ENCODE measurements at regions not wholly inside any gene's neighbourhood (a gene's known extent, or its start where the extent isn't known, plus 50 kb on each side); places are given as distances from the start of the nearest gene placed in this dataset.

GRCh38 chr10:56063642-56064041, 297.4 kb downstream of the ZWINT start:
- Histone ChIP-seq H3K27ac (ENCODE audit: low read depth in 1 of 2, low read length in 2 of 2) (no peak overlapping the region), H3K4me3 (ENCODE audit: low read length) (no peak overlapping the region), H3K4me1 (ENCODE audit: insufficient read depth, low read length) (no peaks in the 10 kb centered on the region), H3K27me3 (ENCODE audit: control insufficient read depth in 1 of 2, insufficient read depth in 2 of 2, low read length in 2 of 2) (no peaks in the 10 kb centered on the region), H3K9me3 (ENCODE audit: control insufficient read depth in 1 of 2, insufficient read depth in 1 of 2, low read length in 2 of 2) (peaks cover 0 to 8% of the 10 kb centered on the region in 2 experiments), H3K36me3 (ENCODE audit: insufficient read depth, low read length) (no peaks in the 10 kb centered on the region)
- no peak for TF ChIP-seq CTCF (IDR thresholded peaks at IDR 0.05)
- ATAC-seq (ENCODE audit: poor library complexity) (no peak), DNase-seq (no peak)
- intact Hi-C loops (cut with DNase I, micrococcal nuclease) = no loop called here
- H3K9me3 Mint-ChIP-seq = peaks cover 7% of the 10 kb centered on the region
- H3K4me3 Mint-ChIP-seq = no peak overlapping the region
- no peaks in the 10 kb centered on the region for H3K4me1 Mint-ChIP-seq (ENCODE audit: low read depth)
- no peaks in the 10 kb centered on the region for H3K36me3 Mint-ChIP-seq (ENCODE audit: low read depth)
- POLR2A ChIA-PET = no interaction called here
- CTCF ChIA-PET = no interaction called here
- no peaks in the 10 kb centered on the region for H3K27me3 Mint-ChIP-seq
- no peak overlapping the region for H3K27ac Mint-ChIP-seq

DNA sequence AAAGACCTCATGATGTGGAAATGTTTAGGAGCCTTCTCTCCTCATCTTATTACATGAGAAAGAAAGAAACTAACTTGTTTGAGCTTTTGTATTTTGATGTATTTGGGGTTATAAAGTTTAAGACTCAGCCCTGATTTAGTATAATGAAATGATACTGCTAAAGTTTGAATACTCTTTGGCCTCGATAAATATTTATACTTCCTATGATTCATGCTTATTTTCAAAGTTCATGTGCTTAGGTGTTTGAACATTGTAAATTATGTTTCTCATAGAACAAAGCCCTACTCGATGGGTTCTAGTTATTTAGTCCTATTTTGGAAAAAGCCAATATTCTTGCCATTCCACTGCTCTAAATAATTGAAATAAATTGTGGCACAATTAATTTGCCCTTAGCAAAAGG, 303.2 kb downstream of the ZWINT start:
- H3K36me3 ChIP-seq (ENCODE audit: insufficient read depth, low read length) = no peaks in the 10 kb centered on the region
- TF ChIP-seq CTCF (IDR thresholded peaks at IDR 0.05) = no peak
- H3K4me1 Mint-ChIP-seq (ENCODE audit: low read depth) = no peaks in the 10 kb centered on the region
- H3K4me3 Mint-ChIP-seq = no peak overlapping the region
- no peaks in the 10 kb centered on the region for H3K4me1 ChIP-seq (ENCODE audit: insufficient read depth, low read length)
- no peak overlapping the region for H3K27ac Mint-ChIP-seq
- no peaks in the 10 kb centered on the region for H3K27me3 ChIP-seq (ENCODE audit: control insufficient read depth in 1 of 2, insufficient read depth in 2 of 2, low read length in 2 of 2)
- DNase-seq = no peak
- H3K36me3 Mint-ChIP-seq (ENCODE audit: low read depth) = no peaks in the 10 kb centered on the region
- no peak for ATAC-seq (ENCODE audit: poor library complexity)
- peaks cover 0 to 6% of the 10 kb centered on the region in 2 experiments for H3K9me3 ChIP-seq (ENCODE audit: control insufficient read depth in 1 of 2, insufficient read depth in 1 of 2, low read length in 2 of 2)
- peaks cover 3% of the 10 kb centered on the region for H3K9me3 Mint-ChIP-seq
- no peak overlapping the region for H3K27ac ChIP-seq (ENCODE audit: low read depth in 1 of 2, low read length in 2 of 2)
- no peak overlapping the region for H3K4me3 ChIP-seq (ENCODE audit: low read length)
- ChIA-PET CTCF (no interaction called here), POLR2A (no interaction called here)
- H3K27me3 Mint-ChIP-seq = no peaks in the 10 kb centered on the region
- intact Hi-C loops (cut with DNase I, micrococcal nuclease) = no loop called here

- H3K27me3 Mint-ChIP-seq = no peaks in the 10 kb centered on the region
- DNase-seq (no peak), ATAC-seq (ENCODE audit: poor library complexity) (no peak)
- Histone ChIP-seq H3K27me3 (ENCODE audit: control insufficient read depth in 1 of 2, insufficient read depth in 2 of 2, low read length in 2 of 2) (no peaks in the 10 kb centered on the region), H3K4me1 (ENCODE audit: insufficient read depth, low read length) (no peaks in the 10 kb centered on the region), H3K27ac (ENCODE audit: low read depth in 1 of 2, low read length in 2 of 2) (no peak overlapping the region), H3K4me3 (ENCODE audit: low read length) (no peak overlapping the region), H3K9me3 (ENCODE audit: control insufficient read depth in 1 of 2, insufficient read depth in 1 of 2, low read length in 2 of 2) (no peaks in the 10 kb centered on the region), H3K36me3 (ENCODE audit: insufficient read depth, low read length) (no peaks in the 10 kb centered on the region)
- POLR2A ChIA-PET = no interaction called here
- no peak overlapping the region for H3K27ac Mint-ChIP-seq
- CTCF ChIA-PET = no interaction called here
- H3K4me3 Mint-ChIP-seq = no peak overlapping the region
- H3K9me3 Mint-ChIP-seq = peaks cover 6% of the 10 kb centered on the region
- no peak for TF ChIP-seq CTCF (IDR thresholded peaks at IDR 0.05)
- H3K4me1 Mint-ChIP-seq (ENCODE audit: low read depth) = no peaks in the 10 kb centered on the region
- intact Hi-C loops (cut with DNase I, micrococcal nuclease) = no loop called here
- H3K36me3 Mint-ChIP-seq (ENCODE audit: low read depth) = no peaks in the 10 kb centered on the region
Measured at GRCh38 chr10:56035489-56035888, 325.6 kb downstream of the ZWINT start.
